ENCODE measurements at regions not wholly inside any gene's neighbourhood (a gene's known extent, or its start where the extent isn't known, plus 50 kb on each side); places are given as distances from the start of the nearest gene placed in this dataset.

DNA sequence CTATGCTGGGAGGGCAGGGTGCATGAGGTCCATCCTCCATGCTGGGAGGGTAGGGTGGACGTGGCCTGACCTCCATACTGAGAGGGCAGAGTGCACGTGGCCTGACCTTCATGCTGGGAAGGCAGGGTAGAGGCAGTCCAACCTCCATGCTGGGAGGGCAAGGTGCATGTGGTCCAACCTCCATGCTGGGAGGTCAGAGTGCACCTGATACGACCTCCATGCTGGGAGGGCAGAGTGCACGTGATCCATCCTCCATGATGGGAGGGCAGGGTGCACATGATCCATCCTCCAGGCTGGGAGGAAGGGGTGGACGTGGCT, 622.2 kb downstream of the BRD1 start:
- DNase-seq (ENCODE audit: low read depth, low spot score), result no peak
- no peak for TF ChIP-seq EZH2phosphoT487 (IDR thresholded peaks at IDR 0.05; ENCODE audit: borderline replicate concordance)
- no peak for TF ChIP-seq CBX3 (IDR thresholded peaks at IDR 0.05; ENCODE audit: low read depth)
- TF ChIP-seq POLR2AphosphoS5 (IDR thresholded peaks at IDR 0.05; ENCODE audit: low read depth, low read length), result no peak
- TF ChIP-seq, protein P1, sequence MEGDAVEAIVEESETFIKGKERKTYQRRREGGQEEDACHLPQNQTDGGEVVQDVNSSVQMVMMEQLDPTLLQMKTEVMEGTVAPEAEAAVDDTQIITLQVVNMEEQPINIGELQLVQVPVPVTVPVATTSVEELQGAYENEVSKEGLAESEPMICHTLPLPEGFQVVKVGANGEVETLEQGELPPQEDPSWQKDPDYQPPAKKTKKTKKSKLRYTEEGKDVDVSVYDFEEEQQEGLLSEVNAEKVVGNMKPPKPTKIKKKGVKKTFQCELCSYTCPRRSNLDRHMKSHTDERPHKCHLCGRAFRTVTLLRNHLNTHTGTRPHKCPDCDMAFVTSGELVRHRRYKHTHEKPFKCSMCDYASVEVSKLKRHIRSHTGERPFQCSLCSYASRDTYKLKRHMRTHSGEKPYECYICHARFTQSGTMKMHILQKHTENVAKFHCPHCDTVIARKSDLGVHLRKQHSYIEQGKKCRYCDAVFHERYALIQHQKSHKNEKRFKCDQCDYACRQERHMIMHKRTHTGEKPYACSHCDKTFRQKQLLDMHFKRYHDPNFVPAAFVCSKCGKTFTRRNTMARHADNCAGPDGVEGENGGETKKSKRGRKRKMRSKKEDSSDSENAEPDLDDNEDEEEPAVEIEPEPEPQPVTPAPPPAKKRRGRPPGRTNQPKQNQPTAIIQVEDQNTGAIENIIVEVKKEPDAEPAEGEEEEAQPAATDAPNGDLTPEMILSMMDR (IDR thresholded peaks at IDR 0.05 in 2 of 3, conservative IDR thresholded peaks at IDR 0.05 in 1 of 3; ENCODE audit: borderline replicate concordance in 1 of 3, insufficient read depth in 1 of 3, low read depth in 2 of 3, low read length in 2 of 3), result no peak
- TF ChIP-seq JUND (IDR thresholded peaks at IDR 0.05), result no peak
- TF ChIP-seq, protein P2, sequence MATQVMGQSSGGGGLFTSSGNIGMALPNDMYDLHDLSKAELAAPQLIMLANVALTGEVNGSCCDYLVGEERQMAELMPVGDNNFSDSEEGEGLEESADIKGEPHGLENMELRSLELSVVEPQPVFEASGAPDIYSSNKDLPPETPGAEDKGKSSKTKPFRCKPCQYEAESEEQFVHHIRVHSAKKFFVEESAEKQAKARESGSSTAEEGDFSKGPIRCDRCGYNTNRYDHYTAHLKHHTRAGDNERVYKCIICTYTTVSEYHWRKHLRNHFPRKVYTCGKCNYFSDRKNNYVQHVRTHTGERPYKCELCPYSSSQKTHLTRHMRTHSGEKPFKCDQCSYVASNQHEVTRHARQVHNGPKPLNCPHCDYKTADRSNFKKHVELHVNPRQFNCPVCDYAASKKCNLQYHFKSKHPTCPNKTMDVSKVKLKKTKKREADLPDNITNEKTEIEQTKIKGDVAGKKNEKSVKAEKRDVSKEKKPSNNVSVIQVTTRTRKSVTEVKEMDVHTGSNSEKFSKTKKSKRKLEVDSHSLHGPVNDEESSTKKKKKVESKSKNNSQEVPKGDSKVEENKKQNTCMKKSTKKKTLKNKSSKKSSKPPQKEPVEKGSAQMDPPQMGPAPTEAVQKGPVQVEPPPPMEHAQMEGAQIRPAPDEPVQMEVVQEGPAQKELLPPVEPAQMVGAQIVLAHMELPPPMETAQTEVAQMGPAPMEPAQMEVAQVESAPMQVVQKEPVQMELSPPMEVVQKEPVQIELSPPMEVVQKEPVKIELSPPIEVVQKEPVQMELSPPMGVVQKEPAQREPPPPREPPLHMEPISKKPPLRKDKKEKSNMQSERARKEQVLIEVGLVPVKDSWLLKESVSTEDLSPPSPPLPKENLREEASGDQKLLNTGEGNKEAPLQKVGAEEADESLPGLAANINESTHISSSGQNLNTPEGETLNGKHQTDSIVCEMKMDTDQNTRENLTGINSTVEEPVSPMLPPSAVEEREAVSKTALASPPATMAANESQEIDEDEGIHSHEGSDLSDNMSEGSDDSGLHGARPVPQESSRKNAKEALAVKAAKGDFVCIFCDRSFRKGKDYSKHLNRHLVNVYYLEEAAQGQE (IDR thresholded peaks at IDR 0.05; ENCODE audit: low read depth), result no peak
- TF ChIP-seq RAD21 (IDR thresholded peaks at IDR 0.05; ENCODE audit: low read depth), result no peak
- TF ChIP-seq SP1 (IDR thresholded peaks at IDR 0.05; ENCODE audit: low read depth), result no peak
- no peak for TF ChIP-seq ELF1 (IDR thresholded peaks at IDR 0.05; ENCODE audit: borderline replicate concordance, low read depth)
- TF ChIP-seq, protein P3, sequence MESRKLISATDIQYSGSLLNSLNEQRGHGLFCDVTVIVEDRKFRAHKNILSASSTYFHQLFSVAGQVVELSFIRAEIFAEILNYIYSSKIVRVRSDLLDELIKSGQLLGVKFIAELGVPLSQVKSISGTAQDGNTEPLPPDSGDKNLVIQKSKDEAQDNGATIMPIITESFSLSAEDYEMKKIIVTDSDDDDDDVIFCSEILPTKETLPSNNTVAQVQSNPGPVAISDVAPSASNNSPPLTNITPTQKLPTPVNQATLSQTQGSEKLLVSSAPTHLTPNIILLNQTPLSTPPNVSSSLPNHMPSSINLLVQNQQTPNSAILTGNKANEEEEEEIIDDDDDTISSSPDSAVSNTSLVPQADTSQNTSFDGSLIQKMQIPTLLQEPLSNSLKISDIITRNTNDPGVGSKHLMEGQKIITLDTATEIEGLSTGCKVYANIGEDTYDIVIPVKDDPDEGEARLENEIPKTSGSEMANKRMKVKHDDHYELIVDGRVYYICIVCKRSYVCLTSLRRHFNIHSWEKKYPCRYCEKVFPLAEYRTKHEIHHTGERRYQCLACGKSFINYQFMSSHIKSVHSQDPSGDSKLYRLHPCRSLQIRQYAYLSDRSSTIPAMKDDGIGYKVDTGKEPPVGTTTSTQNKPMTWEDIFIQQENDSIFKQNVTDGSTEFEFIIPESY (IDR thresholded peaks at IDR 0.05; ENCODE audit: extremely low read depth, insufficient replicate concordance, low read length), result no peak
- TF ChIP-seq POLR2A (IDR thresholded peaks at IDR 0.05; ENCODE audit: borderline replicate concordance, extremely low read depth, insufficient read depth, insufficient read length), result no peak
- no peak for TF ChIP-seq ZNF274 (IDR thresholded peaks at IDR 0.05; ENCODE audit: low read depth, low read length)
- TF ChIP-seq, protein P4, sequence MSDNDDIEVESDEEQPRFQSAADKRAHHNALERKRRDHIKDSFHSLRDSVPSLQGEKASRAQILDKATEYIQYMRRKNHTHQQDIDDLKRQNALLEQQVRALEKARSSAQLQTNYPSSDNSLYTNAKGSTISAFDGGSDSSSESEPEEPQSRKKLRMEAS (IDR thresholded peaks at IDR 0.05), result no peak
- TF ChIP-seq FOSL1 (IDR thresholded peaks at IDR 0.05; ENCODE audit: low read depth), result no peak
- no peak for TF ChIP-seq ZFX (IDR thresholded peaks at IDR 0.05)
- TF ChIP-seq, protein P5, sequence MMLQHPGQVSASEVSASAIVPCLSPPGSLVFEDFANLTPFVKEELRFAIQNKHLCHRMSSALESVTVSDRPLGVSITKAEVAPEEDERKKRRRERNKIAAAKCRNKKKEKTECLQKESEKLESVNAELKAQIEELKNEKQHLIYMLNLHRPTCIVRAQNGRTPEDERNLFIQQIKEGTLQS (IDR thresholded peaks at IDR 0.05), result no peak
- TF ChIP-seq TCF7L2 (IDR thresholded peaks at IDR 0.05; ENCODE audit: borderline replicate concordance, extremely low read depth, insufficient read depth, insufficient read length), result no peak
- TF ChIP-seq EZH2 (IDR thresholded peaks at IDR 0.05), result no peak
- Histone ChIP-seq H3K36me3 (ENCODE audit: control insufficient read depth in 1 of 2, insufficient read depth in 2 of 2, low read length in 2 of 2) (no peaks in the 10 kb centered on the region), H3K4me1 (ENCODE audit: control insufficient read depth in 1 of 2, insufficient read depth in 2 of 2, low read length in 2 of 2) (no peaks in the 10 kb centered on the region), H3K9me3 (ENCODE audit: control insufficient read depth in 1 of 2, insufficient read depth in 1 of 2, low read depth in 1 of 2, low read length in 2 of 2) (no peaks in the 10 kb centered on the region), H2AFZ (ENCODE audit: low read depth, low read length, poor library complexity, severe bottlenecking) (no peak overlapping the region), H3K4me3 (replicated peaks in 1 of 2; ENCODE audit: low read depth in 1 of 2, low read length in 2 of 2) (no peak overlapping the region), H3K27ac (ENCODE audit: low read depth, low read length) (no peak overlapping the region), H3K4me2 (ENCODE audit: low read length) (no peak overlapping the region), H4K20me1 (ENCODE audit: insufficient read depth) (no peaks in the 10 kb centered on the region), H3K27me3 (ENCODE audit: insufficient read depth, low read length) (0 out of 2 replicates have a peak, but pooled peaks cover 15% of the 10 kb centered on the region), H3K9me2 (ENCODE audit: insufficient read depth) (no peaks in the 10 kb centered on the region), H3K9ac (ENCODE audit: low read length) (no peak overlapping the region), H3K79me2 (ENCODE audit: insufficient read depth, low read length) (no peaks in the 10 kb centered on the region)
- CTCF ChIA-PET, result no interaction called here
- BruUV-seq (replicated peaks), result no TSS peak
- RAD21 ChIA-PET (ENCODE audit: low non-redundant PET in 1 of 2, low total read pairs in 2 of 2, uncharacterized antibody in 2 of 2, unreplicated experiment in 2 of 2), result no interaction called here
- POLR2A ChIA-PET, result no interaction called here
- intact Hi-C loops (cut with micrococcal nuclease), result no loop called here
- no peak for ATAC-seq
